GM18907 (cell line): ENCODE measurements at regions not wholly inside any gene's neighbourhood (a gene's known extent, or its start where the extent isn't known, plus 50 kb on each side); places are given as distances from the start of the nearest gene placed in this dataset.
A peak's percentile ranks its signal among the peaks of the same experiment; 100 is the strongest.
"Not testable (repeated sequence)": the region's sequence is repeated elsewhere in the genome, so short reads cannot be mapped to it uniquely, and the experiment has no call there.

ENCODE experiments used
- ATAC-seq: cut with Tn5 transposase; IDR thresholded peaks from one replicate; pipeline ENCODE4 v1.9.1; 2021; ENCODE audit warnings: mild to moderate bottlenecking, moderate library complexity; ENCODE audit not compliant: unreplicated experiment

GRCh38 chr4:42824278-42824977 is 68.1 kb upstream of the GRXCR1 start:
- no peak for ATAC-seq

- ATAC-seq, result no peak
Measured at GRCh38 chr4:42821230-42821629, 71.3 kb upstream of the GRXCR1 start.

GRCh38 chr4:42819863-42820514 is 72.5 kb upstream of the GRXCR1 start:
- no peak for ATAC-seq

GRCh38 chr4:42817913-42818312 is 74.6 kb upstream of the GRXCR1 start:
- ATAC-seq, result no peak

- ATAC-seq, result no peak
Measured at GRCh38 chr4:42816880-42817400, 75.6 kb upstream of the GRXCR1 start.

- no peak for ATAC-seq
Measured at GRCh38 chr4:42816189-42816879, 76.2 kb upstream of the GRXCR1 start.

- ATAC-seq, result no peak
Measured at GRCh38 chr4:42809419-42810084, 83.0 kb upstream of the GRXCR1 start.

- ATAC-seq, result no peak
Measured at GRCh38 chr4:42806303-42806835, 86.1 kb upstream of the GRXCR1 start.

- peak; percentile 63 for ATAC-seq
Measured at GRCh38 chr4:42789041-42789567, 103.4 kb upstream of the GRXCR1 start.

- ATAC-seq, result no peak
Measured at GRCh38 chr4:42787079-42787463, 105.4 kb upstream of the GRXCR1 start.

- ATAC-seq, result no peak
Measured at GRCh38 chr4:42786350-42787078, 106.0 kb upstream of the GRXCR1 start.

- no peak for ATAC-seq
Measured at GRCh38 chr4:42785817-42786216, 106.7 kb upstream of the GRXCR1 start.

- ATAC-seq, result no peak
Measured at GRCh38 chr4:42781315-42781714, 111.2 kb upstream of the GRXCR1 start.

- ATAC-seq, result no peak
Measured at GRCh38 chr4:42778349-42778748, 114.2 kb upstream of the GRXCR1 start.

GRCh38 chr4:42768125-42768748 is 111.3 kb upstream of the ATP8A1 start:
- no peak for ATAC-seq

GRCh38 chr4:42767669-42768068 is 110.8 kb upstream of the ATP8A1 start:
- ATAC-seq, result no peak

- ATAC-seq, result no peak
Measured at GRCh38 chr4:42761804-42762203, 104.9 kb upstream of the ATP8A1 start.

GRCh38 chr4:42754965-42755364 is 98.1 kb upstream of the ATP8A1 start:
- not testable (repeated sequence) for ATAC-seq

- no peak for ATAC-seq
Measured at GRCh38 chr4:42751587-42751986, 94.7 kb upstream of the ATP8A1 start.

- no peak for ATAC-seq
Measured at GRCh38 chr4:42750856-42751255, 94.0 kb upstream of the ATP8A1 start.
